DND-41 (cell line): ENCODE measurements at regions not wholly inside any gene's neighbourhood (a gene's known extent, or its start where the extent isn't known, plus 50 kb on each side); places are given as distances from the start of the nearest gene placed in this dataset.

Experiments
- ATAC-seq: fragments of 200-7000 bp; cut with Tn5 transposase; 3 replicates; pipeline ENCODE4 v1.9.1; 2021; ENCODE audit warnings: low read depth; ENCODE audit not compliant: insufficient read depth
- DNase-seq: peaks from one replicate; pipeline ENCODE4 v3.0.0-alpha.2; 2020
- H2AFZ ChIP-seq: 2 replicates; pipeline ENCODE4 v1.6.0; 2012; ENCODE audit warnings: low read depth, low read length
- H3K27ac ChIP-seq: 2 replicates; pipeline ENCODE4 v1.5.1; 2012; ENCODE audit warnings: low read length, inconsistent platforms
- H3K27me3 ChIP-seq: fragments of 200-600 bp; sonication (generic); 2 replicates; pipeline ENCODE4 v1.6.0; 2012; ENCODE audit warnings: low read length, mild to moderate bottlenecking, inconsistent platforms; ENCODE audit not compliant: insufficient read depth, poor library complexity
- H3K36me3 ChIP-seq: 2 replicates; pipeline ENCODE4 v1.5.1; 2012; ENCODE audit warnings: low read length, inconsistent platforms; ENCODE audit not compliant: insufficient read depth
- H3K4me1 ChIP-seq: 2 replicates; pipeline ENCODE4 v1.5.1; 2012; ENCODE audit warnings: mild to moderate bottlenecking, low read length; ENCODE audit not compliant: insufficient read depth
- H3K4me2 ChIP-seq: 2 replicates; pipeline ENCODE4 v1.6.0; 2012; ENCODE audit warnings: mild to moderate bottlenecking, moderate library complexity, low read length, inconsistent platforms; ENCODE audit not compliant: insufficient read depth
- H3K4me3 ChIP-seq, 2 experiments: fragments of 200-600 bp in 1 of 2; shearing (Covaris generic) in 1 of 2; 2 replicates each; pipeline ENCODE4 v1.5.1; 2012 to 2016; ENCODE audit warnings: inconsistent platforms in 2 of 2, low read length in 2 of 2, mild to moderate bottlenecking in 2 of 2, low read depth in 1 of 2, moderate library complexity in 1 of 2
- H3K79me2 ChIP-seq: 2 replicates; pipeline ENCODE4 v1.6.0; 2012; ENCODE audit warnings: low read length, inconsistent platforms; ENCODE audit not compliant: insufficient read depth
- H3K9ac ChIP-seq: 2 replicates; pipeline ENCODE4 v1.6.0; 2012; ENCODE audit warnings: low read depth, mild to moderate bottlenecking, inconsistent platforms, low read length, moderate library complexity
- H3K9me3 ChIP-seq: 2 replicates; pipeline ENCODE4 v1.5.1; 2012; ENCODE audit warnings: low read length, moderate library complexity, mild to moderate bottlenecking, inconsistent platforms; ENCODE audit not compliant: insufficient read depth, severe bottlenecking
- H4K20me1 ChIP-seq: 2 replicates; pipeline ENCODE4 v1.6.0; 2012; ENCODE audit warnings: low read length; ENCODE audit not compliant: insufficient read depth
- CTCF ChIP-seq: IDR thresholded peaks from 2 replicates; pipeline ENCODE4 v1.5.1; 2012; ENCODE audit warnings: borderline replicate concordance, low read length, moderate library complexity, mild to moderate bottlenecking; ENCODE audit not compliant: poor library complexity, severe bottlenecking; ENCODE audit errors: extremely low read depth
- EZH2 ChIP-seq: IDR thresholded peaks from 3 replicates; pipeline ENCODE4 v1.6.1; 2012; ENCODE audit warnings: borderline replicate concordance, low read depth, mild to moderate bottlenecking, moderate library complexity, low read length, inconsistent platforms; ENCODE audit not compliant: severe bottlenecking

DNA sequence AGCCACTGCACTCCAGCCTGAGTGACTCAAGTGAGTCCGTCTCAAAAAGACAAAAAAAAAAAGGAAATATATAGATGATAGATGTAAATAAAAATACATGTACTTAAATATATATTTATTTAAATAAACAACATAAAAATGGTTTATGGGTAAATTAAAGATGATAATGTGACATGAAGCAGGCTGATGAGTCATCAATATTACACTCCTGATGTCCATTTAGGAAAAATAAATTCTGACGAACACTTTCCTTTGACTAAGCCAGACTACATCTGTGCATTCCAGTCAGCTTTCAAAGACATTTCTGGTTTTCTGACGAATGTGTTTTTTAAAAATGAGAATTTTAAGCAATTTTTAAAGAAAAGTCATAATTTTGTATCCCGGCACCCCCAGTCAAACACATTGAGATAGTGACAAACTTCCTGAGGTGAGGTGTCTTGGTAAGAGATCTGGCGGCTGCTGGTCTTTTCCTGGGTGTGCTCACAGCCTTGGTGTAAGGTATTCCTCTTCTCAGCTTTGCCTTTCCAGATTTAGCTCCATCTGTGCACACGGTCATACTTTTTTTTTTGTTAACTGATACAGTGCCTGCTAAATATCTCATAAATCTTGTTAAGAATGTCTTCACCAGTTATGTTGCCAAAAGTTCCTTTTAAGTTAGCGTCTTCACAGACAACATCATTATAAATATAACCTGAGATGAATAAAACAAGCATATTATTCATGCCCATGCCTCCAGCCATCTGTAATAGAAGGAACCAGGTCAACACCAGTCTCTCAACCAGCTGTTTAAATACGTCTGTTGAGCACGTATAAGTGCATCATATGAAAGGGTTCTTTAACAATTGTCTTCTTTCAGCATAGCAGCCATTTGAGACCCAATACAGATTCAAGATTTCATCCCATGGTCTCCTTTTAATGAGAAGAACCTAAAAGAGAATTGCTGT is 214.5 kb upstream of the PLD5 start:
- H3K4me3 ChIP-seq, result no peak overlapping the region
- ATAC-seq (no peak), DNase-seq (no peak)
- H4K20me1 ChIP-seq, result no peaks in the 10 kb centered on the region
- no peak overlapping the region for H2AFZ ChIP-seq
- H3K4me2 ChIP-seq, result no peak overlapping the region
- no peaks in the 10 kb centered on the region for H3K4me1 ChIP-seq
- no peak overlapping the region for H3K27ac ChIP-seq
- no peaks in the 10 kb centered on the region for H3K27me3 ChIP-seq
- no peaks in the 10 kb centered on the region for H3K36me3 ChIP-seq
- TF ChIP-seq CTCF (no peak), EZH2 (no peak)
- H3K9me3 ChIP-seq, result no peaks in the 10 kb centered on the region
- H3K9ac ChIP-seq, result no peak overlapping the region
- H3K79me2 ChIP-seq, result no peaks in the 10 kb centered on the region

DNA sequence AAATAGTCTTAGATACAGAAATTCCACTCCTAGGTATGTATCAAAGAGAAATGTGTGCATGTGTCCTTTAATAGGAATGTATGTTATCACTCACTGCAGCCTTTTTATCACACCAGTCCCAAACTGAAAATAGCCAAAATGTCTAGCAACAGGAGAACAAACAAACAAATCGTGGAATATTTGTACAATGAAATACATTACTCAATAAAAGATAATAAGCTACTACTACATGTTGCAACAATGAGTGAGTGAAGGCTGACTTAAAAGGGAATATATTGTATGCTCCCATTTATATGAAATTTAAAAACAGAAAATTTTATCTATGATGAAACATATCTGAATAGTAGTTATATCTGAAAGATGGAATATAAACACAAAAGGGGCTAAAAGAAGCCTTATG is 212.1 kb upstream of the PLD5 start:
- Histone ChIP-seq H4K20me1 (no peaks in the 10 kb centered on the region), H3K9me3 (no peaks in the 10 kb centered on the region), H3K4me3 (no peak overlapping the region), H3K36me3 (no peaks in the 10 kb centered on the region), H3K9ac (no peak overlapping the region), H3K27ac (no peak overlapping the region), H3K4me1 (no peaks in the 10 kb centered on the region), H3K27me3 (no peaks in the 10 kb centered on the region), H3K4me2 (no peak overlapping the region), H3K79me2 (no peaks in the 10 kb centered on the region), H2AFZ (no peak overlapping the region)
- ATAC-seq (no peak), DNase-seq (no peak)
- no peak for TF ChIP-seq CTCF
- no peak for TF ChIP-seq EZH2

DNA sequence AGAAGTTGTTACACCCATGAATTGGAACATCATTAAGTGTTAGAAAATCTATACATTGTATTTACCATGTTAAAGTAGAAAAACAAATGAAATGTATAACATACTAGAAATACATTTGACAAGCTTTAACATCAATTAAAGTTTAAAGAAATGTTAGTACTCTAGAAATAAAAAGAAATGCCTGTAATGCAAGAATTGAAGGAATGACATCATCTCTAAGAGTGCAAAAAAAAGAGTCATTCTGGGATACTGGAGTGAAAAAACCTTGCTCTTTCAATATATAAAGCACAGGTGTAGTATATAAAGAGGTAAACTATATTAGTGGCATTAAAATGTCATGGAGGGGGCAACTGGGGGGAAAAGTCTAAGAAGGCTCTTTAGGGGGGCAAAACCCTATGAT is 210.8 kb upstream of the PLD5 start:
- Histone ChIP-seq H3K9ac (no peak overlapping the region), H3K9me3 (no peaks in the 10 kb centered on the region), H3K4me1 (no peaks in the 10 kb centered on the region), H3K4me3 (no peak overlapping the region), H3K79me2 (no peaks in the 10 kb centered on the region), H3K27ac (no peak overlapping the region), H2AFZ (no peak overlapping the region), H3K27me3 (no peaks in the 10 kb centered on the region), H3K36me3 (no peaks in the 10 kb centered on the region), H3K4me2 (no peak overlapping the region), H4K20me1 (no peaks in the 10 kb centered on the region)
- ATAC-seq (no peak), DNase-seq (no peak)
- TF ChIP-seq EZH2 (no peak), CTCF (no peak)
